NCI-H2081 treated with DMSO at 0.1 percent for 48 hours (cell line): ENCODE measurements at regions not wholly inside any gene's neighbourhood (a gene's known extent, or its start where the extent isn't known, plus 50 kb on each side); places are given as distances from the start of the nearest gene placed in this dataset.

Experiments used
- DNase-seq: peaks from one replicate; lab custom pipeline; 2025; lab: John Stamatoyannopoulos, UW

DNA sequence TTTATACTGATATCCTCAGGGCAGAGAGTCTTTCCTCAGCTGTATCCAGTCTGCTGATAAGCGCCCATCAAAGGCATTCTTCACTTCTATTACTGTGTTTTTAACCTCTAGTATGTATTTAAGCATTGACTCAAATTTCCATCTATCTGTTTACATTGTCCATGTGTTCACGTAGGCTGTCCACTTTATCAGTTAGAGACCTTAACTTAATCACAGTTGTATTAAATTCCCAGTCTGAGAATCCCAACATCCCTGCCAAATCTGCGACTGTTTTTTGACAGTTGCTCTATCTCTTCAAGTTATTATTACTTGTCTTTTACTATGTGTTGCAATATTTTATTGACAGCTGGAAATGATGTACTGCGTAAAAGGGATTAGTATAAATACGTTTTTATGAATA is 1613.7 kb upstream of the MIR17HG start:
- DNase-seq = no peak

GRCh38 chr13:89737051-89737450 is 1610.4 kb upstream of the MIR17HG start:
- no peak for DNase-seq

GRCh38 chr13:89738072-89738471 is 1609.4 kb upstream of the MIR17HG start:
- no peak for DNase-seq

DNA sequence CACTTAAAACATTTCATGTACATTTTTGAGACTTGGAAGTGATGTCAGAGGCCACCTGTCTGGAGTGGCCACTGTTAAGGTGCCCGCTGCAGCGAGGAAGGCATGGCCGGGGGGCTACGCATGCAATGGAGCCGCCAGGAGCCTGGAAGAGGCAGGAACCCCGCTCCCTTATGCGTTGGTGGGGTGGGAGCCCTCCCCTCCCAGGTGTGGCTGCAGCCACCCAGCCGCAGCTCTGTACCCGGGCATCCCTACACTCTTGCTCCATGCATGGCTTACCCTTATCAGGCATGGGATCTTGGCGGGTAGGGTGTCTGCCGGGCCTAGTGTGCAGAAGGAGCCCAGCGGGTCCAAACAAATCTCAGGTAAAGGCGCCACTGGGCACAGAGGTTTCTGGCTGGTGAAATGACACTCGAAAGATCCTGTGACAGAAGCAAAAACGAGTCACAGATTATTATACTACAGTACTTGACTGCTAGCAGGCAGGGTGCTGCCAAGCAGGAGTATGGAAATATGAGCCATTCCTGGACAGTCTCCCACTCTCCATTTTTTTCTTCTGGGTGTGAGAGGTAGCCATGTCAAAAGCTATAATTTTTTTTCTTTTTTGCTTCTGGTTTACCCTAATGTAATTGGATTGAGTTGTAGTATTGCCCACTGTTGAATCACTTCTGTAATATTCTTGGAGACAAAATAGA is 1606.3 kb upstream of the MIR17HG start:
- DNase-seq = no peak

GRCh38 chr13:89746554-89746953 is 1600.9 kb upstream of the MIR17HG start:
- DNase-seq = no peak

GRCh38 chr13:89748716-89749115 is 1598.8 kb upstream of the MIR17HG start:
- no peak for DNase-seq

GRCh38 chr13:89749888-89750287 is 1597.6 kb upstream of the MIR17HG start:
- DNase-seq = no peak

DNA sequence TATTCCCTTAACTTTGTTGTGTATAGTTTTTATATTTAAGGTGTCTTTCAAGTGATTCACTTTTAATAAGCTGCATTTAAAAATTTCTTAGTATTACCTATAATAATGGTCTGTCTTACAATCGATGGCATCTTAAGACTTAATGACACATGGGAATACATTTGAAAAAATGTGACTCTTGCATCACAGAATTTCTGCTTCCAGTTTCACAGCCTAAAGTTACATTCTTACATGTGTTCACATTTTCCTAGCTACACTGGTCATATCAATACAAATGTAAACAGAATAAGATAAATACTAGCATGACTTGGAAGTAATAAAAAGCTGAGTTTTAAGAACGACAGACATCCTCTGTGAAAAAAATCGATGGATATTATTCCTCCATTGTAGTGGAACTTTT is 1597.1 kb upstream of the MIR17HG start:
- no peak for DNase-seq

- no peak for DNase-seq
These were observed 1596.0 kb upstream of the MIR17HG start for GRCh38 chr13:89751432-89751930.

GRCh38 chr13:89752394-89752793 is 1595.1 kb upstream of the MIR17HG start:
- no peak for DNase-seq

DNA sequence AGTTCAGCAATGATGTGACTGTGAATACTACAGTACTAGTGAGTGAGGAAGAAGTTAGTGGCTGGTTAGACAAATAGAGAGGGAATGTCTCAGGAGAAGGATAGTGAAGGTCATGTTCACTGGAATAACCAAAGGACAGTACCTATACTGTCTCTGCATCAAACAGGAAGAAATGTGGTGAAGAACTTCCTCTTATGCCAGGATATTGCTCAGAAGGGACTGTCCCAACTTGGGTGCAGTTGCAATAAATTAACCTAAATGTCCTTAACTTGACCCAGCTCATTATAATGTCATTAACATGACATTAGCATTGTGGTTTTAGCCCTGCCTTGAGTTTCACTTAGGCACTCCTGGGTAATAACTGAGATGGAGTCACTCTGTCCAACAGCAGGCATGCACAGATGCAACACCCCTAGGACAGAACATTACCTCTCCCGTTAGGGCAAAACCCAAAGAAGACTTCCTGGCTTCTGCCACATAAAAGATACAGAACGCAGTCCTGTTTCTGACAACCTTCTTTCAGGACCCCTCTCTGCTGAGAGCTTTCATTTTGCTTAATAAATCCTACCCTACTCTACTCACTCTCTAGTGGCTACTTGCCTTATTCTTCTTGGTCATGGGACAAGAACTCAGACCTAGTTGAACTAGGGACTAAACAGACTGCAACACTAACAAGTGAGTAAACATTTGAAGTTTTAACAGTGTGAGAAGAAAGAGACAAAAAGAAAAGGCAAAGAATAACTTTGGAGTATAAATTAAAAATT is 1591.6 kb upstream of the MIR17HG start:
- DNase-seq = no peak

GRCh38 chr13:89763005-89763404 is 1584.5 kb upstream of the MIR17HG start:
- no peak for DNase-seq

- no peak for DNase-seq
These were observed 1564.2 kb upstream of the MIR17HG start for GRCh38 chr13:89783221-89783755.

DNA sequence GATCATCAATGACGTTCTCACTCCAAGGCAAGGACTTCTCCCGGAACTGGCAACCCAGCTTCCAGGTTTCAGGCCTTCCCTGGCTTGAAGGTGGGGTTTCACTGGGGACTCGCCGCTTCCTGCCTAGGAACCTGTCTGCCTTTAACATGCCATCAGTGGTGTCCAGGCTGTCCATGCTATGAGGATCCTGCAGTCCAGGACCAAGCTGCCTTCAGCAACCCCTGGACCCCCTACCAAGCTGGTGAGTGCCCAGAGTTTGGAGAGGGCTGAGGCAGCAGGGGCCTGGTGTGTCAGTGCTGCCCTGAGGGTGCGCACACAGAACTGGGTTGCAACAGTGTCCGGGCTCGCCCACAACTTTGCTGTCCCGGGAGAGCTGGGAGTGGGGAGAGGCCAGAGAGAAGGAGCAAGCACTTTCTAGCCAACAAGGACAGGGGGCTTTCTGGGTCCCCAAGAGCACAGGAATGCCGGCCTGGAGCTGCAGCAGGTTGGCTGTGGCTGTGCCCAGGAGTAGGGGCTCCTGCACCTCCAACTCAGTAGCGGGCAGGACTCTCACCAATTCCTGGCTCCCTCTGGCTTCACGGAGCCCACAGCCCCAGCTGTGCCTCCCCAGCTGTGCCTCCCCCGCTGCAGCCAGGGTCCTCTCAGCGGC is 1563.2 kb upstream of the MIR17HG start:
- no peak for DNase-seq

- no peak for DNase-seq
These were observed 1561.0 kb upstream of the MIR17HG start for GRCh38 chr13:89786531-89786930.

GRCh38 chr13:89790696-89791095 is 1556.8 kb upstream of the MIR17HG start:
- DNase-seq = no peak

DNA sequence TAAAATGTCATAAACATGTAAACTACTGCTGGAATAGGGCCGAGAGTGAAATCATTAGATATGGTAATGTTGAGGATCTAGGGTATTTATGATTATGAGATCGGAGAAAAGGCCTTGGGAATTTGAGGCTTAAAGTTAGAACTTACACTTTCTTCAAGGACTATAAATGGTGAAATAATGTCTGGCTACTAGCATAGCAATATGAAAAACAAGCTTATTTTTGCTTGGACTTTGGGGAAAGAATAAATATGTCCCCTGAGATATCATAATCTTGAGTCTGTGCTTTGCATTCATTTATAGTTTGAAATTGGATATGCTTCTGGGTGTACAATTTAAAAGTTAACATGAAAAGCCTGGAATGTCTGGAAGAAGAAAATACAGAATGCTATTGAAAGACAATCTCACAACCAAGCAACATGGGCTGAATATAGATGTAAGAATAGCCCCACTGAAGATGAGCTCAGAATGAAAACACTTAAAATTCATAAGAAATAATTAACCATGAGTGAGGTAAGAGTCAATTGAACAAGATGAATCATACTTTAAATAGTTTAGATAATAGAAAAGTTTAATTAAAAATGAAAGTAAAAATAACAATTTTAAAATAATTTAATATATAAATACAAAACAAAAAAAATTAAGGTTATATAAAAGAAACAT is 1555.4 kb upstream of the MIR17HG start:
- no peak for DNase-seq

- DNase-seq = no peak
These were observed 1551.3 kb upstream of the MIR17HG start for GRCh38 chr13:89796196-89796595.

- DNase-seq = no peak
These were observed 1543.6 kb upstream of the MIR17HG start for GRCh38 chr13:89803839-89804238.

- DNase-seq = no peak
These were observed 1540.9 kb upstream of the MIR17HG start for GRCh38 chr13:89806594-89806993.

DNA sequence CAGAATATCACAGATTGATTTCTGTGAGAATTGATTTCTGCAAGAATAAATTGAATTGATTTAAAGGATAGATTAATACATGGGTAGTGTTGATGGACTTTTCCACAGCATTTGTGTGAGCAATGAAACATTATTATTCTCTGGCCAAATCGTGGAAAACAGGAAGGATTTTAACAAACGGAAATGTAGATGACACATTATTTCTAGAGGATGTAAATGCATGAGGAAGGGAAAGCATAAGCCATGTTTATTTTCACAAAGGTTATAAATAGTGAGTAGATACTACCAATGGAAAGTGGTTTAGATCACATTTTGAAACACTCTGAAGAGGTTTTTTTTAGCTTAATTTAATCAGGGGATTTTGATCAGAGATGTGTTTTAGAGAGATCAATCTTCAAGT is 1534.6 kb upstream of the MIR17HG start:
- no peak for DNase-seq

DNA sequence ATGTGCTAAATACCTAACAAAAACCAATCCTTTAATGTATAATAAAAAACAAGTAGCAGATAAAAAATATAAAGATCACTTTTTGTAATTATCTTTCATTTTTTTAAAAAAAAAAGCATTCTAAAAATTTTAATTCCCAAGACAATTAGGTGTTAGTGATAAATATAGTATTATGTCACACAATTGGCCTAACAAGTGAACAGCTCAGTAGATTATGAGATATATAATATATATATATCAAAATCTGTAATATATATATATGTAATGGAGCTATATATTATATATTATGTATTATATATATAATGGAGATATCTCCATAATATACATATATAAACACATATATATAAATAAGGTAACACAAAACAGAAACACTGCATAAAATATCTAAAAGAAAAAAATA is 1531.1 kb upstream of the MIR17HG start:
- no peak for DNase-seq
